CD14-positive monocyte (primary cell): ENCODE measurements at regions not wholly inside any gene's neighbourhood (a gene's known extent, or its start where the extent isn't known, plus 50 kb on each side); places are given as distances from the start of the nearest gene placed in this dataset.
A peak's percentile ranks its signal among the peaks of the same experiment; 100 is the strongest.

Experiments used
- DNase-seq, 3 donors: peaks; one replicate each; pipeline ENCODE4 v3.0.0-alpha.2; 2011 to 2022
- H2AFZ ChIP-seq: 2 replicates; pipeline ENCODE4 v1.6.0; 2012; ENCODE audit warnings: mild to moderate bottlenecking, low read depth, low read length, inconsistent platforms; ENCODE audit not compliant: insufficient read depth, poor library complexity, severe bottlenecking
- H3K27ac ChIP-seq, 2 donors: 1 replicate in 1 of 2; 2 replicates in 1 of 2; pipeline ENCODE4 v1.5.1; 2012 to 2013; ENCODE audit warnings: low read length in 2 of 2, control low read depth in 1 of 2, inconsistent platforms in 1 of 2, low read depth in 1 of 2, mild to moderate bottlenecking in 1 of 2
- H3K27me3 ChIP-seq, 2 donors: one replicate each; pipeline versions ENCODE4 v1.6.0 to v1.6.1; 2011 to 2013; ENCODE audit warnings: low read length in 2 of 2; ENCODE audit not compliant: control insufficient read depth in 2 of 2, insufficient read depth in 2 of 2
- H3K36me3 ChIP-seq, 2 donors: replicated peaks in 1 of 2; 1 replicate in 1 of 2; 2 replicates in 1 of 2; pipeline versions ENCODE4 v1.5.1 to v1.6.1; 2012 to 2013; ENCODE audit warnings: low read length in 2 of 2, control low read depth in 1 of 2, inconsistent platforms in 1 of 2, mild to moderate bottlenecking in 1 of 2; ENCODE audit not compliant: insufficient read depth in 2 of 2, control insufficient read depth in 1 of 2
- H3K4me1 ChIP-seq, 2 donors: 1 replicate in 1 of 2; 2 replicates in 1 of 2; pipeline versions ENCODE4 v1.5.1 to v1.6.1; 2012 to 2013; ENCODE audit warnings: low read length in 2 of 2, control low read depth in 1 of 2, inconsistent platforms in 1 of 2, mild to moderate bottlenecking in 1 of 2, moderate library complexity in 1 of 2; ENCODE audit not compliant: insufficient read depth in 2 of 2, control insufficient read depth in 1 of 2
- H3K4me2 ChIP-seq: replicated peaks from 2 replicates; pipeline ENCODE3; 2012; ENCODE audit warnings: low read length, moderate library complexity, mild to moderate bottlenecking; ENCODE audit not compliant: poor library complexity, severe bottlenecking; ENCODE audit errors: extremely low read depth
- H3K4me3 ChIP-seq, 3 experiments: fragments of 200-600 bp in 1 of 3; sonication (generic) in 1 of 3; replicated peaks in 1 of 3; 1 replicate in 2 of 3; 2 replicates in 1 of 3; pipeline ENCODE4 v1.5.1; 2011 to 2013; ENCODE audit warnings: low read length in 3 of 3, mild to moderate bottlenecking in 3 of 3, control low read depth in 2 of 3, low read depth in 2 of 3, inconsistent platforms in 1 of 3, moderate library complexity in 1 of 3
- H3K79me2 ChIP-seq: 2 replicates; pipeline ENCODE4 v1.6.0; 2012; ENCODE audit warnings: mild to moderate bottlenecking, control low read depth, inconsistent platforms, low read length, moderate library complexity; ENCODE audit not compliant: insufficient read depth
- H3K9ac ChIP-seq: 2 replicates; pipeline ENCODE4 v1.6.0; 2017; ENCODE audit warnings: low read length, mild to moderate bottlenecking; ENCODE audit not compliant: insufficient read depth, poor library complexity, severe bottlenecking
- H3K9me3 ChIP-seq, 2 donors: replicated peaks in 1 of 2; 1 replicate in 1 of 2; 2 replicates in 1 of 2; pipeline versions ENCODE4 v1.5.1 to v1.6.1; 2012 to 2013; ENCODE audit warnings: low read length in 2 of 2, control low read depth in 1 of 2; ENCODE audit not compliant: control insufficient read depth in 1 of 2, insufficient read depth in 1 of 2
- H4K20me1 ChIP-seq: 2 replicates; pipeline ENCODE4 v1.6.0; 2012; ENCODE audit warnings: mild to moderate bottlenecking, low read length, control low read depth, moderate library complexity; ENCODE audit not compliant: insufficient read depth
- H3K27ac Mint-ChIP-seq, 7 donors: one replicate each; pipeline ENCODE4 v1.8.0; 2020; ENCODE audit warnings: mild to moderate bottlenecking in 7 of 7, mixed read lengths in 7 of 7, moderate library complexity in 6 of 7, inconsistent platforms in 2 of 7
- H3K27me3 Mint-ChIP-seq, 3 donors: one replicate each; pipeline ENCODE4 v1.8.0; 2021 to 2022; ENCODE audit warnings: low read depth in 3 of 3, mild to moderate bottlenecking in 3 of 3, mixed read lengths in 3 of 3, moderate library complexity in 3 of 3, inconsistent platforms in 1 of 3
- H3K36me3 Mint-ChIP-seq, 2 donors: one replicate each; pipeline ENCODE4 v1.8.0; 2020; ENCODE audit warnings: mixed read lengths in 2 of 2, inconsistent platforms in 1 of 2, mild to moderate bottlenecking in 1 of 2
- H3K4me1 Mint-ChIP-seq: one replicate; pipeline ENCODE4 v1.8.0; 2020; ENCODE audit warnings: mild to moderate bottlenecking, mixed read lengths
- H3K4me3 Mint-ChIP-seq, 2 donors: one replicate each; pipeline ENCODE4 v1.8.0; 2020; ENCODE audit warnings: mild to moderate bottlenecking in 2 of 2, mixed read lengths in 2 of 2, moderate library complexity in 1 of 2
- H3K9me3 Mint-ChIP-seq, 7 donors: one replicate each; pipeline ENCODE4 v1.8.0; 2020 to 2022; ENCODE audit warnings: mixed read lengths in 7 of 7, mild to moderate bottlenecking in 6 of 7, moderate library complexity in 6 of 7, inconsistent platforms in 2 of 7
- WGBS: methylation state at CpG from one replicate; pipeline ENCODE4 v1.1.5; 2013; ENCODE audit warnings: missing lambda C conversion rate; ENCODE audit not compliant: insufficient coverage; 5-methylcytosine and 5-hydroxymethylcytosine counted together
- intact Hi-C, 2 donors: fragments of 100-400 bp; cut with micrococcal nuclease; formaldehyde crosslinking; loops; one replicate each; pipeline versions ENCODE4 v1.15.0 to v1.15.1; 2023
- TF ChIP-seq, protein P1 (sequence below): fragments of 200-600 bp; IDR thresholded peaks from one replicate; pipeline ENCODE4 v1.8.0; 2022; ENCODE audit warnings: antibody characterized with exemption, mild to moderate bottlenecking

DNA sequence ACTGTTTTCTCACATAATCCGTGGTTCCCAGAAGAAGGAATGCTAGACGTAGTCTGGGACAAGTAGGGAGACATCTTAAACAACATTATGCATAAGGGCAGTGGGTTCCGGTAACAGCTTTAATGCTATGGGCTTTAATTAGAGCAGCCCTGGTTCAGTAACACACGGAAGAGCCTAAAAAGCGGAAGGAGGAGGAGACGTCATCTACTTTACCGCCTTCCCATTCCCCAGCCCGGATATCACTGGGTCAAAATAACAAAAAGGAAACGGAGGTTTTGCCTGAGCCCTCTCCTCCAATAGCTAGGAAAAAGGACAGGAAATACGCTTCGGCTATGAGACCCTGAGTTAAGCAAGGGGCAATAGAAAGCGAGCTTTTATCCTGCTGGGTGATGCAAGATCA, 124.8 kb upstream of the KDM5D start:
- intact Hi-C loops = no loop called here
- H3K27ac Mint-ChIP-seq = peak overlapping the region in 1 of 7 donors; percentile 77
- H3K9me3 Mint-ChIP-seq = peaks cover 0 to 3% (median 0%) of the 10 kb centered on the region in 7 donors
- no peak overlapping the region for H3K9ac ChIP-seq
- no peak overlapping the region for H2AFZ ChIP-seq
- H3K27me3 ChIP-seq = no peaks in the 10 kb centered on the region
- 95% methylated on average over 4 of the region's 12 CpGs for WGBS
- peak in 2 of 3 donors; percentile 0 to 2 for DNase-seq
- H3K27me3 Mint-ChIP-seq = no peaks in the 10 kb centered on the region
- H3K27ac ChIP-seq = no peak overlapping the region
- no peaks in the 10 kb centered on the region for H4K20me1 ChIP-seq
- H3K36me3 ChIP-seq = no peaks in the 10 kb centered on the region
- peak overlapping the region; percentile 36 to 73 for H3K4me3 Mint-ChIP-seq
- TF ChIP-seq, protein P1, sequence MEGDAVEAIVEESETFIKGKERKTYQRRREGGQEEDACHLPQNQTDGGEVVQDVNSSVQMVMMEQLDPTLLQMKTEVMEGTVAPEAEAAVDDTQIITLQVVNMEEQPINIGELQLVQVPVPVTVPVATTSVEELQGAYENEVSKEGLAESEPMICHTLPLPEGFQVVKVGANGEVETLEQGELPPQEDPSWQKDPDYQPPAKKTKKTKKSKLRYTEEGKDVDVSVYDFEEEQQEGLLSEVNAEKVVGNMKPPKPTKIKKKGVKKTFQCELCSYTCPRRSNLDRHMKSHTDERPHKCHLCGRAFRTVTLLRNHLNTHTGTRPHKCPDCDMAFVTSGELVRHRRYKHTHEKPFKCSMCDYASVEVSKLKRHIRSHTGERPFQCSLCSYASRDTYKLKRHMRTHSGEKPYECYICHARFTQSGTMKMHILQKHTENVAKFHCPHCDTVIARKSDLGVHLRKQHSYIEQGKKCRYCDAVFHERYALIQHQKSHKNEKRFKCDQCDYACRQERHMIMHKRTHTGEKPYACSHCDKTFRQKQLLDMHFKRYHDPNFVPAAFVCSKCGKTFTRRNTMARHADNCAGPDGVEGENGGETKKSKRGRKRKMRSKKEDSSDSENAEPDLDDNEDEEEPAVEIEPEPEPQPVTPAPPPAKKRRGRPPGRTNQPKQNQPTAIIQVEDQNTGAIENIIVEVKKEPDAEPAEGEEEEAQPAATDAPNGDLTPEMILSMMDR = no peak
- no peaks in the 10 kb centered on the region for H3K36me3 Mint-ChIP-seq
- H3K79me2 ChIP-seq = no peaks in the 10 kb centered on the region
- H3K9me3 ChIP-seq = peaks cover 0 to 3% of the 10 kb centered on the region in 2 donors
- H3K4me1 ChIP-seq = no peaks in the 10 kb centered on the region
- no peak overlapping the region for H3K4me2 ChIP-seq
- H3K4me3 ChIP-seq = peak overlapping the region in 1 of 3 experiments; percentile 10
- H3K4me1 Mint-ChIP-seq = no peaks in the 10 kb centered on the region

DNA sequence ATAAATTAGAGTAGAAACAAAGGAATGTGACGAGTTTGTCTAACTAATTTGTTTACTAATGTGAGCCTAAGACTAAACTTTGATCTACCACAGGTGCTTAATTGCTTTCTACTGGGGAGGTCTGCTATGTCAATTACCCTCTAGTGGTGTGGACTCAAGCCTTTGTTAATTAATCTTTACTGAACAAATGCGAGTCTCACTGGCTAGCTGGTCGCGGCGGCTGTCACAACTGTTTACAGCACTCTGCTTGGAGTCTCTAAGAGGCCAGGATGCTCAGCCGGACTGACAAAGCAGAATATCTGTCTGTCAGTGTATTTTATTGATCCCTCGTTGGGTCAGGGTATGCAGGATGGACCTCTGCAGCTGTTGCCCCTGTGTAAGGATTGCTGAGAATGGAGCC, 124.1 kb upstream of the KDM5D start:
- peak overlapping the region in 1 of 2 donors; percentile 36 for H3K4me3 Mint-ChIP-seq
- no peaks in the 10 kb centered on the region for H3K36me3 Mint-ChIP-seq
- H3K9ac ChIP-seq = no peak overlapping the region
- H3K36me3 ChIP-seq = no peaks in the 10 kb centered on the region
- H4K20me1 ChIP-seq = no peaks in the 10 kb centered on the region
- no peak overlapping the region for H3K4me3 ChIP-seq
- intact Hi-C loops = no loop called here
- H3K27ac ChIP-seq = no peak overlapping the region
- no peaks in the 10 kb centered on the region for H3K4me1 Mint-ChIP-seq
- no peak overlapping the region for H3K4me2 ChIP-seq
- H3K27ac Mint-ChIP-seq = peak overlapping the region in 1 of 7 donors; percentile 21
- H2AFZ ChIP-seq = no peak overlapping the region
- H3K9me3 ChIP-seq = peaks cover 0 to 3% of the 10 kb centered on the region in 2 donors
- no peaks in the 10 kb centered on the region for H3K4me1 ChIP-seq
- H3K9me3 Mint-ChIP-seq = peaks cover 0 to 3% (median 0%) of the 10 kb centered on the region in 7 donors
- H3K79me2 ChIP-seq = no peaks in the 10 kb centered on the region
- no peak for DNase-seq
- TF ChIP-seq, protein P1 = no peak
- H3K27me3 ChIP-seq = no peaks in the 10 kb centered on the region
- 85% methylated on average over 6 of the region's 7 CpGs for WGBS
- no peaks in the 10 kb centered on the region for H3K27me3 Mint-ChIP-seq
